ENCODE measurements at regions not wholly inside any gene's neighbourhood (a gene's known extent, or its start where the extent isn't known, plus 50 kb on each side); places are given as distances from the start of the nearest gene placed in this dataset.
A peak's percentile ranks its signal among the peaks of the same experiment; 100 is the strongest.

- H3K4me3 Mint-ChIP-seq, result no peak overlapping the region
Observed at GRCh38 chr13:104288496-104288895, 1222.3 kb upstream of the SLC10A2 start.

GRCh38 chr13:104286566-104287290, 1220.5 kb upstream of the SLC10A2 start:
- Mint-ChIP-seq H3K27me3 (no peaks in the 10 kb centered on the region), H3K4me3 (no peak overlapping the region), H3K36me3 (no peaks in the 10 kb centered on the region), H3K4me1 (no peaks in the 10 kb centered on the region), H3K27ac (peak overlapping the region in 1 of 10 donors; percentile 27), H3K9me3 (peaks cover 0 to 3% (median 0%) of the 10 kb centered on the region in 9 donors)
- DNase-seq, result no peak
- POLR2A ChIA-PET, result no interaction called here
- ATAC-seq, result no peak

More at GRCh38 chr13:104288496-104288895, 1222.3 kb upstream of the SLC10A2 start:
- peaks cover 0 to 9% (median 0%) of the 10 kb centered on the region in 9 donors for H3K9me3 Mint-ChIP-seq
- POLR2A ChIA-PET, result no interaction called here
- peaks cover 0 to 10% (median 0%) of the 10 kb centered on the region in 5 donors for H3K27me3 Mint-ChIP-seq
- no peaks in the 10 kb centered on the region for H3K4me1 Mint-ChIP-seq
- no peak for ATAC-seq
- DNase-seq, result no peak
- no peak overlapping the region for H3K27ac Mint-ChIP-seq
- H3K36me3 Mint-ChIP-seq, result no peaks in the 10 kb centered on the region

- DNase-seq (no peak), ATAC-seq (no peak)
- Mint-ChIP-seq H3K36me3 (no peaks in the 10 kb centered on the region), H3K27me3 (no peaks in the 10 kb centered on the region), H3K4me1 (no peaks in the 10 kb centered on the region), H3K9me3 (peaks cover 0 to 9% (median 0%) of the 10 kb centered on the region in 9 donors), H3K27ac (no peak overlapping the region), H3K4me3 (no peak overlapping the region)
- POLR2A ChIA-PET, result no interaction called here
Observed at GRCh38 chr13:104281910-104282309, 1215.7 kb upstream of the SLC10A2 start.

GRCh38 chr13:104270731-104271130, 1204.5 kb upstream of the SLC10A2 start:
- H3K9me3 Mint-ChIP-seq, result peaks cover 0 to 6% (median 3%) of the 10 kb centered on the region in 9 donors
- POLR2A ChIA-PET, result no interaction called here
- no peaks in the 10 kb centered on the region for H3K27me3 Mint-ChIP-seq

GRCh38 chr13:104267206-104267811, 1201.1 kb upstream of the SLC10A2 start:
- DNase-seq (no peak), ATAC-seq (no peak)
- no peaks in the 10 kb centered on the region for H3K36me3 Mint-ChIP-seq
- POLR2A ChIA-PET, result no interaction called here
- H3K27ac Mint-ChIP-seq, result peak overlapping the region in 1 of 10 donors; percentile 66
- peaks cover 0 to 6% (median 0%) of the 10 kb centered on the region in 9 donors for H3K9me3 Mint-ChIP-seq
- no peaks in the 10 kb centered on the region for H3K27me3 Mint-ChIP-seq
- H3K4me1 Mint-ChIP-seq, result no peaks in the 10 kb centered on the region
- H3K4me3 Mint-ChIP-seq, result no peak overlapping the region

More at GRCh38 chr13:104270731-104271130, 1204.5 kb upstream of the SLC10A2 start:
- Mint-ChIP-seq H3K36me3 (no peaks in the 10 kb centered on the region), H3K4me1 (no peaks in the 10 kb centered on the region), H3K4me3 (no peak overlapping the region), H3K27ac (no peak overlapping the region)
- DNase-seq (no peak), ATAC-seq (no peak)

- ATAC-seq, result no peak
- Mint-ChIP-seq H3K9me3 (peaks cover 0 to 11% (median 0%) of the 10 kb centered on the region in 9 donors), H3K4me1 (no peaks in the 10 kb centered on the region), H3K4me3 (no peak overlapping the region), H3K36me3 (no peaks in the 10 kb centered on the region), H3K27ac (no peak overlapping the region), H3K27me3 (no peaks in the 10 kb centered on the region)
- POLR2A ChIA-PET, result no interaction called here
- no peak for DNase-seq
Observed at GRCh38 chr13:104256701-104257100, 1190.5 kb upstream of the SLC10A2 start.

GRCh38 chr13:104253063-104253680, 1187.0 kb upstream of the SLC10A2 start:
- POLR2A ChIA-PET, result no interaction called here
- DNase-seq, result no peak
- H3K27me3 Mint-ChIP-seq, result no peaks in the 10 kb centered on the region
- no peak for ATAC-seq
- H3K9me3 Mint-ChIP-seq, result peaks cover 0 to 11% (median 0%) of the 10 kb centered on the region in 9 donors
- H3K4me1 Mint-ChIP-seq, result no peaks in the 10 kb centered on the region
- no peak overlapping the region for H3K27ac Mint-ChIP-seq
- no peak overlapping the region for H3K4me3 Mint-ChIP-seq
- H3K36me3 Mint-ChIP-seq, result no peaks in the 10 kb centered on the region

GRCh38 chr13:104251931-104252330, 1185.7 kb upstream of the SLC10A2 start:
- H3K9me3 Mint-ChIP-seq, result peaks cover 0 to 11% (median 0%) of the 10 kb centered on the region in 9 donors
- DNase-seq (no peak), ATAC-seq (no peak)
- no peaks in the 10 kb centered on the region for H3K4me1 Mint-ChIP-seq
- POLR2A ChIA-PET, result no interaction called here
- no peaks in the 10 kb centered on the region for H3K27me3 Mint-ChIP-seq
- no peak overlapping the region for H3K27ac Mint-ChIP-seq
- no peak overlapping the region for H3K4me3 Mint-ChIP-seq
- no peaks in the 10 kb centered on the region for H3K36me3 Mint-ChIP-seq

- no peak overlapping the region for H3K27ac Mint-ChIP-seq
- H3K9me3 Mint-ChIP-seq, result no peaks in the 10 kb centered on the region
- POLR2A ChIA-PET, result no interaction called here
- no peaks in the 10 kb centered on the region for H3K27me3 Mint-ChIP-seq
- DNase-seq (no peak), ATAC-seq (no peak)
- no peaks in the 10 kb centered on the region for H3K36me3 Mint-ChIP-seq
- no peaks in the 10 kb centered on the region for H3K4me1 Mint-ChIP-seq
- no peak overlapping the region for H3K4me3 Mint-ChIP-seq
Observed at GRCh38 chr13:104246955-104247354, 1180.7 kb upstream of the SLC10A2 start.

GRCh38 chr13:104206450-104207044, 1140.3 kb upstream of the SLC10A2 start:
- Mint-ChIP-seq H3K9me3 (peaks cover 0 to 24% (median 8%) of the 10 kb centered on the region in 9 donors), H3K36me3 (no peaks in the 10 kb centered on the region), H3K27me3 (no peaks in the 10 kb centered on the region), H3K4me1 (no peaks in the 10 kb centered on the region), H3K4me3 (no peak overlapping the region), H3K27ac (no peak overlapping the region)
- POLR2A ChIA-PET, result no interaction called here
- DNase-seq, result no peak
- no peak for ATAC-seq

- DNase-seq (no peak), ATAC-seq (no peak)
- H3K27me3 Mint-ChIP-seq, result no peaks in the 10 kb centered on the region
- H3K4me3 Mint-ChIP-seq, result no peak overlapping the region
- POLR2A ChIA-PET, result no interaction called here
- H3K27ac Mint-ChIP-seq, result no peak overlapping the region
- no peaks in the 10 kb centered on the region for H3K36me3 Mint-ChIP-seq
- H3K4me1 Mint-ChIP-seq, result no peaks in the 10 kb centered on the region
- peaks cover 0 to 24% (median 8%) of the 10 kb centered on the region in 9 donors for H3K9me3 Mint-ChIP-seq
Observed at GRCh38 chr13:104204177-104204576, 1138.0 kb upstream of the SLC10A2 start.

- ATAC-seq (no peak), DNase-seq (no peak)
- Mint-ChIP-seq H3K27me3 (no peaks in the 10 kb centered on the region), H3K4me3 (no peak overlapping the region), H3K36me3 (no peaks in the 10 kb centered on the region), H3K27ac (no peak overlapping the region), H3K4me1 (no peaks in the 10 kb centered on the region), H3K9me3 (peaks cover 0 to 8% (median 1%) of the 10 kb centered on the region in 9 donors)
- POLR2A ChIA-PET, result no interaction called here
Observed at GRCh38 chr13:104198801-104199200, 1132.6 kb upstream of the SLC10A2 start.

GRCh38 chr13:104196611-104197010, 1130.4 kb upstream of the SLC10A2 start:
- no peaks in the 10 kb centered on the region for H3K27me3 Mint-ChIP-seq
- no peak overlapping the region for H3K4me3 Mint-ChIP-seq
- POLR2A ChIA-PET, result no interaction called here
- no peak overlapping the region for H3K27ac Mint-ChIP-seq
- peaks cover 0 to 5% (median 1%) of the 10 kb centered on the region in 9 donors for H3K9me3 Mint-ChIP-seq
- no peaks in the 10 kb centered on the region for H3K36me3 Mint-ChIP-seq
- DNase-seq, result no peak
- ATAC-seq, result no peak
- no peaks in the 10 kb centered on the region for H3K4me1 Mint-ChIP-seq

All from naive thymus-derived CD8-positive, alpha-beta T cell (primary cell).